Activated CD4-positive, alpha-beta memory T cell treated with anti-CD3 and anti-CD28 coated beads for 36 hours (primary cell): ENCODE measurements at regions not wholly inside any gene's neighbourhood (a gene's known extent, or its start where the extent isn't known, plus 50 kb on each side); places are given as distances from the start of the nearest gene placed in this dataset.

Experiments
- CTCF ChIA-PET: fragments of 350-600 bp; sonication (Branson Sonifier 250); formaldehyde crosslinking; loops from one replicate; lab custom pipeline; 2021; ENCODE audit warnings: antibody characterized with exemption, inconsistent platforms; lab: Charles Lee
- POLR2A ChIA-PET: fragments of 350-600 bp; sonication (Branson Sonifier 250); formaldehyde crosslinking; loops from one replicate; lab custom pipeline; 2021; ENCODE audit warnings: antibody characterized with exemption; lab: Charles Lee
- DNase-seq: peaks from one replicate; pipeline ENCODE4 v3.0.0-alpha.2; 2020
- H3K27ac Mint-ChIP-seq: one replicate; pipeline ENCODE4 v1.8.0; 2021; ENCODE audit warnings: mixed read lengths
- H3K27me3 Mint-ChIP-seq: one replicate; pipeline ENCODE4 v1.8.0; 2021; ENCODE audit warnings: mixed read lengths
- H3K36me3 Mint-ChIP-seq: one replicate; pipeline ENCODE4 v1.8.0; 2021; ENCODE audit warnings: mixed read lengths
- H3K4me1 Mint-ChIP-seq: one replicate; pipeline ENCODE4 v1.8.0; 2021; ENCODE audit warnings: low read depth, mixed read lengths
- H3K4me3 Mint-ChIP-seq: one replicate; pipeline ENCODE4 v1.8.0; 2021; ENCODE audit warnings: mild to moderate bottlenecking, mixed read lengths
- H3K9me3 Mint-ChIP-seq: one replicate; pipeline ENCODE4 v1.8.0; 2021; ENCODE audit warnings: mixed read lengths
- intact Hi-C: fragments of 100-400 bp; cut with micrococcal nuclease; formaldehyde crosslinking; loops from one replicate; pipeline ENCODE4 v1.15.1; 2023

DNA sequence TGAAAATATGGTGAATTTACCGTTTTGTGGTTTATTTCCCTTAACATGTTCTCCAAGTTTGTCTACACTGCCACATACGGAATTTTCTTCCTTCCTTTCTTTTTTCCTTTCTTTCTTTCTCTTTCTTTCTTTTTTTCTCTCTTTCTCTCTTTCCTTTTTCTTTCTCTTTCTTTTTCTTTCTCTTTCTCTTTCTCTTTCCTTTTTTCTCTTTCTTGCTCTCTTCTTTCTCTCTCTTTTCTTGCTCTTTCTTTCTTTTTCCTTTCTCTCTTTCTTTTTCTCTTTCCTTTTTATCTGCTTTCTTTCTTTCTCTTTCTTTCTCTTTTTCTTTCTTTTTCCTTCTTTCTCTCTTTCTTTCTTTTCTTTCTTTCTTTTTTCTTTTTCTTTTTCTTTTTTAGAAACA, 1962.3 kb upstream of the PCDH20 start:
- CTCF ChIA-PET: no interaction called here
- intact Hi-C loops: no loop called here
- H3K36me3 Mint-ChIP-seq: no peaks in the 10 kb centered on the region
- H3K27ac Mint-ChIP-seq: no peak overlapping the region
- no peaks in the 10 kb centered on the region for H3K27me3 Mint-ChIP-seq
- POLR2A ChIA-PET: no interaction called here
- H3K4me1 Mint-ChIP-seq: no peaks in the 10 kb centered on the region
- no peak overlapping the region for H3K4me3 Mint-ChIP-seq
- H3K9me3 Mint-ChIP-seq: peaks cover 11% of the 10 kb centered on the region
- DNase-seq: no peak

DNA sequence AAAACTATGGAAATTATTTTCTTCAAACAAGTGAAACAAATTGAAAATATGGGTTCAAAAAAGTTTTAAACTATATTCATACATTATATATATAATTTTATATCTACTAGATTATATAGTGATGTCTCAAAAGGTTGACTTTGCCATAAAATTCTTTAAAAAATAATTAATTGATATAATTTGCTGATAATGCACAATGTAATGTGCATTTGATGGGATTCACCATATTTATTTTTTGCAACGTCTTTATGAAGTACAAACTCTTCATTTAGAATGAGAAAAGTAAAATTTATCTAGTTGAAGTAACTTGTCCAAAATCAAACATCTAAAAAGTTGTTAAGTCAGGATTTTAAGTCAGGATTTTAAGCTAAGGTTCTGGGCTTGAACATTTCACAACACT, 1954.5 kb upstream of the PCDH20 start:
- POLR2A ChIA-PET: no interaction called here
- peaks cover 5% of the 10 kb centered on the region for H3K9me3 Mint-ChIP-seq
- no peak overlapping the region for H3K4me3 Mint-ChIP-seq
- no peak overlapping the region for H3K27ac Mint-ChIP-seq
- H3K27me3 Mint-ChIP-seq: no peaks in the 10 kb centered on the region
- CTCF ChIA-PET: no interaction called here
- intact Hi-C loops: no loop called here
- no peaks in the 10 kb centered on the region for H3K36me3 Mint-ChIP-seq
- no peak for DNase-seq
- H3K4me1 Mint-ChIP-seq: no peaks in the 10 kb centered on the region

DNA sequence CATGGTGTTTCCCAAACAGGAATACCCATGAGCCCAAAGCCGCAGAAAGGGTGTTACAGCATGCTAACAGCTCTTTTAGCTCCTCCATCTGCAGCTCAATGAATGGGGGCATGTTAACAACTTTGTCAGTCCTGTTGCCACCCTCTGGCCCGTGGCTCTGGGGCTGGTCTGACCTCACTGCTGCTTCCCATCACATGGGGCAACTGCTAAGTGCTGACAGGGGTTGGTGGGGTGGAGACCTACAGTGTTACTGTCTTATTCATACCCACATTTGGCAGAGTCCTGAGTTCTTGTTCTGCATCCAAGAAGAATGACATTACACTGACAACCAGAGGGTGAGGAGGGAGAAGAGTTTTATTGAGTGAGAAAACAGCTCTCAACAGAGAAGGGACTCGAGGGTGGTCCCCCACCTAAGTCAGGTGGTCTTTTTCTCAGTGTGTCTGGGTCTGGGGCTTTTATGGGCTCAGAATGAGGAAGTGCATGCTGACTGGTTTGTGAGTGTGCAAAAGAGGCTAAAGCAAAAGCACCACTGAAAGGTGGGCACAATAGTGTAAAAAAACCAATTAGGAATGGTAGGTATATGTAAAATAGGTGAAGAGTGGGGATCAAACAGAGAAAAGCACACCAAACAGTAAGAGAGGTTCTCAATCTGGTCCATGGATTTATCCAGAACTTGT, 1952.0 kb upstream of the PCDH20 start:
- Mint-ChIP-seq H3K9me3 (peaks cover 5% of the 10 kb centered on the region), H3K4me1 (no peaks in the 10 kb centered on the region), H3K27ac (no peak overlapping the region), H3K36me3 (no peaks in the 10 kb centered on the region), H3K27me3 (no peaks in the 10 kb centered on the region), H3K4me3 (no peak overlapping the region)
- DNase-seq: no peak
- intact Hi-C loops: no loop called here
- CTCF ChIA-PET: no interaction called here
- POLR2A ChIA-PET: no interaction called here

DNA sequence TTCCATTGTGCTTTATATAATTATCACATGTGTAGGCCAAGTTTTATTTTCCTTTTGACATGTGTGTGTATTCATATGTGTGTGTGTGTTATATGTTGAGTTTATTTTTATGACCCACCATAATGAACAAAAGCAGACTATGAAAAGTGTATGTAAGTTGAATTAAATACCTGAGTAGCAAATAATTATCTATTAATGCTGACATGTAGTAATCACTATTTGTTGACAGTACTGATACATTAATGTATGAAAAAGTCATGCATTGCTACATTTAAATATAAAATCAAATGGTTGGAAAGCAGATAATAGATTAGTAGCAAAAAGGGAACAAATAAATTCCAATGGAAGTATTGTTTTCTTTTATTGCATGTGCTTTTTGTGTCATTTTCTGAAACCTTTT, 1948.5 kb upstream of the PCDH20 start:
- peaks cover 5% of the 10 kb centered on the region for H3K9me3 Mint-ChIP-seq
- H3K4me3 Mint-ChIP-seq: no peak overlapping the region
- no peak for DNase-seq
- POLR2A ChIA-PET: no interaction called here
- CTCF ChIA-PET: no interaction called here
- intact Hi-C loops: no loop called here
- H3K27ac Mint-ChIP-seq: no peak overlapping the region
- H3K27me3 Mint-ChIP-seq: no peaks in the 10 kb centered on the region
- no peaks in the 10 kb centered on the region for H3K4me1 Mint-ChIP-seq
- H3K36me3 Mint-ChIP-seq: no peaks in the 10 kb centered on the region

DNA sequence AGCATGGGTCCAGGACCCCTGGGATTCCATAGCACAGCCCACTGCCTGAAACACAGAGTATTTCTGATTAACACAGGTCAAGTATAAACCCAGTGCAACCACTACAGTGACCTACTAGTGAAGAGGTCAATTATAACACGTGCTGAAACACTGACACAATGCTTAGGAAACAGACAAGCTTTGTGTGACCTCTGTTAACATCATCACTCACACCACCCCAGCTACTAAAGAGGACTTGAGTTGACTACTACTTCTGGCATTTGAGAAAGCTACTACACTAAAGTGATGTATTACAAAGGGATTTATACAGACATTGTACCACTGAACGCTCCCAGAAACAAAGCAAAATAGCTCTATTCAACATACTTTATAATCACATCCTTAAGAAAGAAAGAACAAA, 1935.9 kb upstream of the PCDH20 start:
- ChIA-PET POLR2A (no interaction called here), CTCF (no interaction called here)
- H3K36me3 Mint-ChIP-seq: no peaks in the 10 kb centered on the region
- intact Hi-C loops: no loop called here
- no peaks in the 10 kb centered on the region for H3K4me1 Mint-ChIP-seq
- H3K9me3 Mint-ChIP-seq: peaks cover 21% of the 10 kb centered on the region
- H3K27ac Mint-ChIP-seq: no peak overlapping the region
- no peak for DNase-seq
- no peak overlapping the region for H3K4me3 Mint-ChIP-seq
- H3K27me3 Mint-ChIP-seq: no peaks in the 10 kb centered on the region

DNA sequence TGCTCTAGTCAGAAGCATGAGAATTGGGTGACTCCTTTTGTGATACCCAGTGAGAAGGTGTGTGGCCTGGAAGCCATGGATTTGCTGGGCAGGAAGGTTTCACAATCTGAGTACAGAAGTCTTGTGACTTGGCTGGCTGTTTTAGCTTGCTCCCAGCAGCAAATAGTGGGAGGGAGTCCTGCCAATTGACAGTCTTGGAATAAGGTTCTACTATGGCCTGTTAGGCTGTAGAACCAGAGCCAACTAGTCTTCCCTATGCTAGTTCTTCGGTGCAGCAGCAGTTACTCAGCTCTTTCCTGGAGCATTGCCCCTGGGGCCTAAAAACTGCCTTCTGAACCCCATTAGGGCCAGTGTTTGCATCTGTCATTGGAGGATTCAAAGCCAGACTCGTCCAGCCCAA, 1935.4 kb upstream of the PCDH20 start:
- no peak overlapping the region for H3K27ac Mint-ChIP-seq
- CTCF ChIA-PET: no interaction called here
- peaks cover 21% of the 10 kb centered on the region for H3K9me3 Mint-ChIP-seq
- no peaks in the 10 kb centered on the region for H3K27me3 Mint-ChIP-seq
- DNase-seq: no peak
- H3K4me3 Mint-ChIP-seq: no peak overlapping the region
- intact Hi-C loops: no loop called here
- H3K36me3 Mint-ChIP-seq: no peaks in the 10 kb centered on the region
- POLR2A ChIA-PET: no interaction called here
- no peaks in the 10 kb centered on the region for H3K4me1 Mint-ChIP-seq

DNA sequence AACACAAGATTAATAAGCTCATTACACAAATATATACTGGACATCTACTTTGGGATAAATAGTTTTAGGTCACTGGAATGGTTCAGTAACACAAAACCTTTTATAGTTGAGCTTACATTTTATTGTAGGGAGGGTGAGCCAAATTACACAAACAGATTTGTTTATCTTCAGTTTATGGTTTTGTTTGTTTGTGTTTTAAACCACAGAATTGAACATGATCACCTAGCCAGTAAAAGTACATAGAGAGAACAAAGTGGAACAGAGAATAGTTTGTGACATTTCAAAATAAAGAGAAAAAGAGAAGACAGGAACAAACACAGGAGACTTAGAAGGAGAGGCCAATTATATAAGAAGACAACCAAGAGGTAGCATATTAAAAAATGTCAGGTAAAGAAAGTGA, 1930.2 kb upstream of the PCDH20 start:
- intact Hi-C loops: no loop called here
- Mint-ChIP-seq H3K27me3 (no peaks in the 10 kb centered on the region), H3K4me3 (no peak overlapping the region), H3K4me1 (no peaks in the 10 kb centered on the region), H3K27ac (no peak overlapping the region), H3K36me3 (no peaks in the 10 kb centered on the region), H3K9me3 (peaks cover 23% of the 10 kb centered on the region)
- CTCF ChIA-PET: no interaction called here
- POLR2A ChIA-PET: no interaction called here
- no peak for DNase-seq

DNA sequence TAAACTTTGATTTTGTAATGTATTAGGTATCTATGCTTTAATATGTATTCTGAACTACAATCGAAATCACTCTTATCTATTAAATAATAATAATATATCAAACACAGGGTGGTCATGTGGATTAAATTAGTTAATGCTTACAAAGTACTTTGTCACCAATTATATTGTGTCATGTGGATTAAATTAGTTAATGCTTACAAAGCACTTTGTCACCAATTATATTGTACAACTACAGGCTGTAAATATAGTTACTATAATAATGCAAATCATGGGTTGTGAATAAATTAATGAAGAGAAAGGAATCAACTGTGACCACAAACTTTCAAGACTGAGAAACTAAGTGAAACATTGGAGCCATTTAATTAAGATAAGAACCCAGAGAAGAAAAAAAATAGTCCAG, 1929.1 kb upstream of the PCDH20 start:
- DNase-seq: no peak
- H3K27me3 Mint-ChIP-seq: no peaks in the 10 kb centered on the region
- H3K36me3 Mint-ChIP-seq: no peaks in the 10 kb centered on the region
- ChIA-PET POLR2A (no interaction called here), CTCF (no interaction called here)
- H3K9me3 Mint-ChIP-seq: peaks cover 18% of the 10 kb centered on the region
- H3K4me1 Mint-ChIP-seq: no peaks in the 10 kb centered on the region
- no peak overlapping the region for H3K27ac Mint-ChIP-seq
- intact Hi-C loops: no loop called here
- H3K4me3 Mint-ChIP-seq: no peak overlapping the region

DNA sequence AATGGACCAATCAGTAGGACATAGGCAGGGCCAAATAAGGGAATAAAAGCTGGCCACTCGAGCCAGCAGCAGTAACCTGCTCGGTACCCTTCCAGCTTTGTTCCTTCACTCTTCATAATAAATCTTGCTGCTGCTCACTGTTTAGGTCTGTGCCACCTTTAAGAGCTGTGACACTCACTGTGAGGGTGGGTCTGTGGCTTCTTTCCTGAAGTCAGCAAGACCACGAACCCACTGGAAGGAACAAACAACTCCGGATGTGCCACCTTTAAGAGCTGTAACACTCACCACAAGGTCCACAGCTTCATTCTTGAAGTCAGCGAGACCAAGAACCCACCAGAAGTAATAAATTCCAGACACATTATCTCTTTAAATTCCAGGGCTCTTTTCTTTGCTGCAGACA, 1922.3 kb upstream of the PCDH20 start:
- H3K9me3 Mint-ChIP-seq: peaks cover 15% of the 10 kb centered on the region
- ChIA-PET CTCF (no interaction called here), POLR2A (no interaction called here)
- no peak for DNase-seq
- H3K27me3 Mint-ChIP-seq: no peaks in the 10 kb centered on the region
- no peaks in the 10 kb centered on the region for H3K36me3 Mint-ChIP-seq
- no peaks in the 10 kb centered on the region for H3K4me1 Mint-ChIP-seq
- no peak overlapping the region for H3K27ac Mint-ChIP-seq
- H3K4me3 Mint-ChIP-seq: no peak overlapping the region
- intact Hi-C loops: no loop called here

DNA sequence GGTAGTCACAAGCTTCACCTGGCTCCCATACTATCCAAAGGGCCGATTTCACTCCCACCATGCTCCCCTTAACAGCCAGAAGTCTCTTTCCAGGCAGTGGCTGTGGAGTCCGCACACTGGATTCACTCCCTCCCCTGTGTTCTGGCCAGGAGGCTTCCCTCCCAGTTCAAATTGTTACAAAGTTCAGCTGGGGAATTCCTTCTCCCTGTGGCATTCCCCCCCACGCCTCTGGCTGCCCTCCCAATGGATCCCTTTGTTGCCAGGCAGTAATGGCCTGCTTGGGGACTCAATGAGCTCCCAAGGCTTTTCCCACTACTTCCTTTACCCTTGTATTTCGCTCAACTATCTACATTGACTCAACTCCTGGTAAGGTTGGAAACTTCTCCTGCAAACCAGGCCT, 1921.4 kb upstream of the PCDH20 start:
- H3K36me3 Mint-ChIP-seq: no peaks in the 10 kb centered on the region
- ChIA-PET POLR2A (no interaction called here), CTCF (no interaction called here)
- H3K27ac Mint-ChIP-seq: no peak overlapping the region
- no peak for DNase-seq
- H3K9me3 Mint-ChIP-seq: peaks cover 11% of the 10 kb centered on the region
- intact Hi-C loops: no loop called here
- H3K4me3 Mint-ChIP-seq: no peak overlapping the region
- no peaks in the 10 kb centered on the region for H3K4me1 Mint-ChIP-seq
- no peaks in the 10 kb centered on the region for H3K27me3 Mint-ChIP-seq

DNA sequence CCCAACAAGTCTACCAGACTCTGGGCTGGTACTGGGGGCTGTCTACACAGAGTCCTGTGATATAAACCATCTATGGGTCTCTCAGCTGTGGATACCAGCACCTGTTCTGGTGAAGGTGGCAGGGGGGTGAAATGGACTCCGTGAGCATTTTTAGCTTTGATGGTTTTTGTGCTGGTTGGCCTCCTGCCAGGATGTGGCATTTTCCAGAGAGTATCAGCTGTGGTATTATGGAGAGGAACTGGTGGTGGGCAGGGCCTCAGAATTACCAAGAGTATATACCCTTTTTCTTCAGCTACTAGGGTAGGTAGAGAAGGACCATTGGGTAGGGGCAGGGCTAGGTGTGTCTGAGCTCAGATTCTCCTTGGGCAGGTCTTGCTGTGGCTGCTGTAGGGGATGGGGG, 1920.9 kb upstream of the PCDH20 start:
- Mint-ChIP-seq H3K4me1 (no peaks in the 10 kb centered on the region), H3K4me3 (no peak overlapping the region), H3K9me3 (peaks cover 13% of the 10 kb centered on the region), H3K27ac (no peak overlapping the region), H3K36me3 (no peaks in the 10 kb centered on the region), H3K27me3 (no peaks in the 10 kb centered on the region)
- POLR2A ChIA-PET: no interaction called here
- DNase-seq: no peak
- intact Hi-C loops: no loop called here
- CTCF ChIA-PET: no interaction called here

DNA sequence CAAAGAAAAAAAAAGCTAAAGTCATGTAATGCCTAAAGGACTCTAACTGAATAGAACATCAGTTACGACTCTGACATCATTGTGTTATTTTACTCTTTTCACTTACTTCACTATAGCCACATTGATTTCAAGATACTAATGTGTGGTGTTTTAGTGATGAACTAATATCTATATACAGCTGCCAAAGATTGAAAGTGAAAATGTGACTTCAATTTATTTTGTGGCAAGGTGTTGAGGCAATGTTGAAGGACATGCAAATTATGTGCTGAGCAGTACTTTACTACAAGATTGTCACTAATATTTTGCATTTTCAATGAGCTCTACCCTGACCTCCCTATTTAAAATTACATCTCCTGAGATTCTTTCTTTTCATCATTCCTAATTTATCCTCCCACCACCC, 1911.9 kb upstream of the PCDH20 start:
- intact Hi-C loops: no loop called here
- no peak overlapping the region for H3K4me3 Mint-ChIP-seq
- POLR2A ChIA-PET: no interaction called here
- H3K4me1 Mint-ChIP-seq: no peaks in the 10 kb centered on the region
- peaks cover 9% of the 10 kb centered on the region for H3K9me3 Mint-ChIP-seq
- no peaks in the 10 kb centered on the region for H3K36me3 Mint-ChIP-seq
- H3K27me3 Mint-ChIP-seq: no peaks in the 10 kb centered on the region
- no peak for DNase-seq
- H3K27ac Mint-ChIP-seq: no peak overlapping the region
- CTCF ChIA-PET: interaction anchor here (0.7 kb wide), 1 partner anchor 1147 kb away, joined by 3 read pairs; no protein-coding TSS in a partner anchor

DNA sequence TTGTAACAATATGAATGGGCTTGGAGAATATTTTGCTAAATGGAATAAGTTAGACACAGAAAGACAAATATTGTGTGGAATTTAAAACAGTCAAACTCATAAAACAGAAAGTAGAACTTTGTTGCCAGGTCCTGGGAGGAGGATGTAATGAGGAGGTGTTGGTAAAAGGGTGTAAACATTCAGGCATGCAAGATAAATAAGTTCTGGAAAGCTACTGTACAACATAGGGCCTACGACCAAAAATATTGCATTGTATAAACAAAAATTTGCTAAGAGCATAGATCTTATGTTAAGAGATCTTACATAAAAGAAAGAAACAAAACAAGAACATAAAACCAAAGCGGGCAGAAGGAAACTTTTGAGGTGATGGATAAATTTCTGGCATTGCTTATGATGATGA, 1907.8 kb upstream of the PCDH20 start:
- Mint-ChIP-seq H3K27me3 (no peaks in the 10 kb centered on the region), H3K36me3 (no peaks in the 10 kb centered on the region), H3K4me3 (no peak overlapping the region), H3K4me1 (no peaks in the 10 kb centered on the region), H3K9me3 (peaks cover 3% of the 10 kb centered on the region), H3K27ac (no peak overlapping the region)
- ChIA-PET CTCF (no interaction called here), POLR2A (no interaction called here)
- intact Hi-C loops: no loop called here
- DNase-seq: no peak
